ENCODE measurements at regions not wholly inside any gene's neighbourhood (a gene's known extent, or its start where the extent isn't known, plus 50 kb on each side); places are given as distances from the start of the nearest gene placed in this dataset.

GRCh38 chr7:119842786-119843185 is 430.2 kb upstream of the KCND2 start:
- Histone ChIP-seq H2AFZ (ENCODE audit: insufficient read depth, low read depth, low read length, poor library complexity, severe bottlenecking) (no peak overlapping the region), H3K9me3 (ENCODE audit: control extremely low read depth in 1 of 3, control insufficient read depth in 2 of 3, insufficient read depth in 1 of 3, low read length in 2 of 3) (peaks cover 0 to 7% (median 0%) of the 10 kb centered on the region in 3 donors), H3K4me3 (ENCODE audit: control extremely low read depth in 1 of 5, extremely low read depth in 1 of 5, insufficient read depth in 1 of 5, low read depth in 2 of 5, low read length in 4 of 5) (no peak overlapping the region), H3K9ac (ENCODE audit: low read length) (no peak overlapping the region), H4K20me1 (ENCODE audit: control insufficient read depth, insufficient read depth, low read length, poor library complexity, severe bottlenecking) (no peaks in the 10 kb centered on the region), H3K27ac (ENCODE audit: low read length in 2 of 2) (no peak overlapping the region), H3K79me2 (ENCODE audit: control insufficient read depth, insufficient read depth, low read length) (no peaks in the 10 kb centered on the region), H3K4me1 (ENCODE audit: control insufficient read depth in 2 of 2, insufficient read depth in 2 of 2, low read length in 2 of 2) (no peaks in the 10 kb centered on the region), H3K36me3 (replicated peaks in 1 of 2; ENCODE audit: control extremely low read depth in 1 of 2, control insufficient read depth in 1 of 2, extremely low read depth in 1 of 2, insufficient read depth in 2 of 2, low read length in 1 of 2) (no peaks in the 10 kb centered on the region), H3K27me3 (replicated peaks in 1 of 4; ENCODE audit: control extremely low read depth in 1 of 4, control insufficient read depth in 3 of 4, insufficient read depth in 4 of 4, low read length in 3 of 4) (no peaks in the 10 kb centered on the region), H3K4me2 (replicated peaks; ENCODE audit: low read depth, low read length, poor library complexity, severe bottlenecking) (no peak overlapping the region)
- ChIA-PET CTCF (no interaction called here), POLR2A (no interaction called here)
- no peak for TF ChIP-seq CTCF (IDR thresholded peaks at IDR 0.05)
- TF ChIP-seq EZH2 (IDR thresholded peaks at IDR 0.05; ENCODE audit: borderline replicate concordance, insufficient read depth, low read depth, low read length, poor library complexity, severe bottlenecking): no peak
- DNase-seq (no peak), ATAC-seq (ENCODE audit: low read depth) (no peak)
- Mint-ChIP-seq H3K27me3 (no peaks in the 10 kb centered on the region), H3K27ac (no peak overlapping the region), H3K4me1 (no peaks in the 10 kb centered on the region), H3K9me3 (ENCODE audit: insufficient read depth) (peaks cover 3% of the 10 kb centered on the region), H3K4me3 (no peak overlapping the region)
- no CpG with 5 or more reads among the region's 1 CpG for WGBS (ENCODE audit: insufficient coverage)
- intact Hi-C loops (cut with micrococcal nuclease): no loop called here

- no peaks in the 10 kb centered on the region for H3K79me2 ChIP-seq (ENCODE audit: control insufficient read depth, insufficient read depth, low read length)
- H3K27ac ChIP-seq (ENCODE audit: low read length in 2 of 2): no peak overlapping the region
- no peaks in the 10 kb centered on the region for H3K36me3 ChIP-seq (replicated peaks in 1 of 2; ENCODE audit: control extremely low read depth in 1 of 2, control insufficient read depth in 1 of 2, extremely low read depth in 1 of 2, insufficient read depth in 2 of 2, low read length in 1 of 2)
- no peak overlapping the region for H2AFZ ChIP-seq (ENCODE audit: insufficient read depth, low read depth, low read length, poor library complexity, severe bottlenecking)
- peaks cover 3% of the 10 kb centered on the region for H3K9me3 Mint-ChIP-seq (ENCODE audit: insufficient read depth)
- ATAC-seq (ENCODE audit: low read depth) (no peak), DNase-seq (no peak)
- H3K27ac Mint-ChIP-seq: no peak overlapping the region
- no peaks in the 10 kb centered on the region for H3K9me3 ChIP-seq (ENCODE audit: control extremely low read depth in 1 of 3, control insufficient read depth in 2 of 3, insufficient read depth in 1 of 3, low read length in 2 of 3)
- no peaks in the 10 kb centered on the region for H4K20me1 ChIP-seq (ENCODE audit: control insufficient read depth, insufficient read depth, low read length, poor library complexity, severe bottlenecking)
- H3K4me3 ChIP-seq (ENCODE audit: control extremely low read depth in 1 of 5, extremely low read depth in 1 of 5, insufficient read depth in 1 of 5, low read depth in 2 of 5, low read length in 4 of 5): no peak overlapping the region
- H3K4me1 ChIP-seq (ENCODE audit: control insufficient read depth in 2 of 2, insufficient read depth in 2 of 2, low read length in 2 of 2): no peaks in the 10 kb centered on the region
- intact Hi-C loops (cut with micrococcal nuclease): no loop called here
- POLR2A ChIA-PET: no interaction called here
- TF ChIP-seq CTCF (IDR thresholded peaks at IDR 0.05): no peak
- no peaks in the 10 kb centered on the region for H3K4me1 Mint-ChIP-seq
- no peak overlapping the region for H3K9ac ChIP-seq (ENCODE audit: low read length)
- CTCF ChIA-PET: no interaction called here
- H3K27me3 ChIP-seq (replicated peaks in 1 of 4; ENCODE audit: control extremely low read depth in 1 of 4, control insufficient read depth in 3 of 4, insufficient read depth in 4 of 4, low read length in 3 of 4): no peaks in the 10 kb centered on the region
- H3K4me2 ChIP-seq (replicated peaks; ENCODE audit: low read depth, low read length, poor library complexity, severe bottlenecking): no peak overlapping the region
- no peaks in the 10 kb centered on the region for H3K27me3 Mint-ChIP-seq
- no peak overlapping the region for H3K4me3 Mint-ChIP-seq
These were observed 411.6 kb upstream of the KCND2 start for GRCh38 chr7:119861385-119861784.
